SJCRH30 (cell line): ENCODE measurements at regions not wholly inside any gene's neighbourhood (a gene's known extent, or its start where the extent isn't known, plus 50 kb on each side); places are given as distances from the start of the nearest gene placed in this dataset.

ENCODE experiments used
- DNase-seq, 2 experiments: peaks; one replicate each; pipeline ENCODE4 v3.0.0-alpha.2; 2015 to 2020
- H3K27ac ChIP-seq: fragments of 250-450 bp; sonication (Bioruptor Pico); 2 replicates; pipeline ENCODE4 v1.5.1; 2020; ENCODE audit warnings: mild to moderate bottlenecking, moderate library complexity
- H3K27me3 ChIP-seq: fragments of 250-450 bp; sonication (Bioruptor Pico); 2 replicates; pipeline ENCODE4 v1.5.1; 2020; ENCODE audit warnings: mild to moderate bottlenecking, moderate library complexity
- H3K36me3 ChIP-seq: fragments of 250-450 bp; sonication (Bioruptor Pico); 2 replicates; pipeline ENCODE4 v1.5.1; 2020; ENCODE audit warnings: mild to moderate bottlenecking, moderate library complexity
- H3K4me1 ChIP-seq: fragments of 250-450 bp; sonication (Bioruptor Pico); 2 replicates; pipeline ENCODE4 v1.5.1; 2020; ENCODE audit warnings: mild to moderate bottlenecking, moderate library complexity
- H3K4me3 ChIP-seq: fragments of 250-450 bp; sonication (Bioruptor Pico); 2 replicates; pipeline ENCODE4 v1.5.1; 2020; ENCODE audit warnings: mild to moderate bottlenecking, moderate library complexity
- H3K9me3 ChIP-seq: fragments of 250-450 bp; sonication (Bioruptor Pico); replicated peaks from 2 replicates; pipeline ENCODE4 v1.5.1; 2020; ENCODE audit warnings: mild to moderate bottlenecking, moderate library complexity

DNA sequence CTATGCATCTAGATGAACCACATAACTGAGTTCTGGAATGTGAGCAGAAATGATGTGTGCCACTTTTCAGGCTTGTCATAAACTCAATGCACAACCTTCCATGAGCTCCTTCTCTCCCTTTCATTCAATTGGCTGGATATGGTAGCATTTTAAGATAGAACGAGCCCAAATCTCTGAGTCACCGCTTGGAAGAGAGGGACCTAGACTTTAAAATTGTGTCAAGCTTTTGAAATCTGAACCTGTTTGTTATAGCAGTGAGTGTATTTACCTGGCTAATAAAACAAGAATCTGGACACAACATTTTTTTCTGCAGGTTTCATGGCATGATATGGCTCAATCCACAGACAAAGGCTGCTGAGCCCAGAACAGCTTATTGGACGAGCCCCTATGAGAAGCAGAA is 297.8 kb upstream of the SPRED2 start:
- Histone ChIP-seq H3K27me3 (0 out of 2 replicates have a peak, but pooled peaks cover 4% of the 10 kb centered on the region), H3K27ac (no peak overlapping the region), H3K9me3 (no peaks in the 10 kb centered on the region), H3K36me3 (no peaks in the 10 kb centered on the region), H3K4me1 (no peaks in the 10 kb centered on the region), H3K4me3 (no peak overlapping the region)
- no peak for DNase-seq

DNA sequence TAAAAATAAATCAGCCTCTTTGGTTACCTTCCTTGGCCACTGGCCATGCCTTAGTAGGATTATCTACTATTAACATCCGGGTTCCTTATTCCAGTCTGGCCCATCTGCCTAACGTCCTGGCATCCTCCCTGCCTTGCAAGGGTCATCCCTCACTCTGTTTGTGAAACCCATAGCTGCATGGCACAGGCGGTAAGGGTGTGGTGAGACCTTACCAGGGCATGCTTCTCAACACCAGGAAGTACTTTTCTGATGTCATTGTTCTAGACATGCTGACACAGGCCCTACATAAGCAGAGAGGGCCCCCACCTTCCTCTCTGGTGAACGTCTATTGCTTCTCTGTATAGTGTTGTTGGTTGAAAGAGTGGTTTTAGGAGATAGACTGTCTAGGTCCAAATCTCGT is 296.8 kb upstream of the SPRED2 start:
- no peaks in the 10 kb centered on the region for H3K36me3 ChIP-seq
- no peak overlapping the region for H3K4me3 ChIP-seq
- DNase-seq: no peak
- no peaks in the 10 kb centered on the region for H3K4me1 ChIP-seq
- no peaks in the 10 kb centered on the region for H3K9me3 ChIP-seq
- 0 out of 2 replicates have a peak, but pooled peaks cover 4% of the 10 kb centered on the region for H3K27me3 ChIP-seq
- no peak overlapping the region for H3K27ac ChIP-seq

DNA sequence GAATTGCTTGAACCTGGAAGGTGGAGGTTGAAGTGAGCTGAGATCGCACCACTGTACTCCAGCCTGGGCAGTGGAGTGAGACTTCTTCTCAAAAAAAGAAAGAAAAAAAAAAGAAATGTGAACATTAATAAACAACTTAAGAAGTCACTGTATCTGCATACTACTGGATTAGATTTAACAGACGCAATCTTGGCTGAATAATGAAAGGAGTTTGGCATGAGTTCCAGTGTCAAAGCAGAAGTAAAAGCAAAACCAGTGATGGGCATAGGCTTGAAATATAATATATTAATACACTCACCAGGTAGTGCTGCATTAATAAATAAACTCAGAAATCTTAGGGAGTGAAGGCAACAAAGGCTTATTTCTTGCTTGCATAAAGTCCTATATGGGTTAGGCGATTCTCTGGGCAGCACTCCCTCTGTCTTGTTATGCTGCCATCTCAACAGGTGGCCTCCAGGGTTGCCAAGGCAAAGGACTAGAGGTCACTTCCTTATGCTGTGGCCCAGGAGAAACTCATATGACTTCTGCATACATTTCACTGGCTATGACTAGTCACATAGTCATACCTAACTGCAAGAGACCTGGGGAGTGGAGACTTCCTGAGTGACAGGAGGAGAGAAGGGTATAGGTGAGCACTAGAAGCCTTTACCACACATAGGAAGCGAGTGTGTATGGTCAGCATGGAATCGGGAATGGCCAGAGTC is 296.2 kb upstream of the SPRED2 start:
- Histone ChIP-seq H3K27me3 (0 out of 2 replicates have a peak, but pooled peaks cover 4% of the 10 kb centered on the region), H3K4me1 (no peaks in the 10 kb centered on the region), H3K27ac (no peak overlapping the region)

DNA sequence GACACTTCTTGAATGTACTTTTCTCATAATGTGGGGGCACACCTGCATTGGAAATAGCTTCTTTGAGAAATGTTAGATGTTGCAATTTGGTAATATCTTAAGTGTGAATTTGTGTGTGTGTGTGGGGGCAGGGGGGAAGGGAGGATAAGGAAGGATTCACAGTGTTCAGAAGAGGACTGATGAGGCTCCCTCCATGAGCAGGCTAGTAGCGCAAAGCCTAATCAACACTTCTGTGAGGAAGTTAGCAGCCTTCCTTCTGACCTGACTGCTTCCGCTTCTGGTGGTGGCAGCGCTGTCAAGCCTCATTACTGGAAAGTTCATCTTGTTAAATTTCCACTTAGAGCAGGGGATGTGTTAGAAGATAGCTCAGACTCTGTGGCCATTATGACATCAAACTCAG is 295.4 kb upstream of the SPRED2 start:
- H3K4me3 ChIP-seq: no peak overlapping the region
- no peaks in the 10 kb centered on the region for H3K4me1 ChIP-seq
- H3K36me3 ChIP-seq: no peaks in the 10 kb centered on the region
- H3K27ac ChIP-seq: no peak overlapping the region
- no peak for DNase-seq
- 0 out of 2 replicates have a peak, but pooled peaks cover 4% of the 10 kb centered on the region for H3K27me3 ChIP-seq
- no peaks in the 10 kb centered on the region for H3K9me3 ChIP-seq

More for the DNA sequence above, 296.2 kb upstream of the SPRED2 start:
- Histone ChIP-seq H3K36me3 (no peaks in the 10 kb centered on the region), H3K9me3 (no peaks in the 10 kb centered on the region), H3K4me3 (no peak overlapping the region)
- no peak for DNase-seq

DNA sequence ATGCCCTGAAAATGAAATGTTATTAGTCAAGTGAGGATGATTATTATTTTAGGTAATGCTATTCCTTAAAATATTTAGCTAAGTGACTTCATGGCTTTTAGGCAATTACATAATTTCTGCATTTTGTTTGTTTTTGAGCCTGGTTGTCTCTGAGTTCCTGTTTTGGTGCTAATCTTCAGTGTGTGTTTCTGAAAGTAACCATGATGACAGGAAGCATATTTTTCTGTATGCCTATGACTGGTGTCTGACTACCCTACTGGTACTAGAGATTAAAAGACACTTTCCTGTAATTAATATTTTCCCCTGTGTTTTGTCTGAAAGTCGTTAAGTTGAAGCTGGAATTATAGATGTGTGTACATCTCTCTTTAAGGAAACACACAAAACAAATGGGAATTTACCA is 295.0 kb upstream of the SPRED2 start:
- no peak overlapping the region for H3K27ac ChIP-seq
- no peaks in the 10 kb centered on the region for H3K4me1 ChIP-seq
- no peaks in the 10 kb centered on the region for H3K36me3 ChIP-seq
- no peak for DNase-seq
- H3K27me3 ChIP-seq: no peaks in the 10 kb centered on the region
- H3K4me3 ChIP-seq: no peak overlapping the region
- H3K9me3 ChIP-seq: no peaks in the 10 kb centered on the region

GRCh38 chr2:65724752-65725151 is 292.4 kb upstream of the SPRED2 start:
- Histone ChIP-seq H3K4me1 (no peaks in the 10 kb centered on the region), H3K27ac (no peak overlapping the region), H3K27me3 (no peaks in the 10 kb centered on the region), H3K4me3 (no peak overlapping the region), H3K9me3 (no peaks in the 10 kb centered on the region), H3K36me3 (no peaks in the 10 kb centered on the region)
- DNase-seq: no peak

DNA sequence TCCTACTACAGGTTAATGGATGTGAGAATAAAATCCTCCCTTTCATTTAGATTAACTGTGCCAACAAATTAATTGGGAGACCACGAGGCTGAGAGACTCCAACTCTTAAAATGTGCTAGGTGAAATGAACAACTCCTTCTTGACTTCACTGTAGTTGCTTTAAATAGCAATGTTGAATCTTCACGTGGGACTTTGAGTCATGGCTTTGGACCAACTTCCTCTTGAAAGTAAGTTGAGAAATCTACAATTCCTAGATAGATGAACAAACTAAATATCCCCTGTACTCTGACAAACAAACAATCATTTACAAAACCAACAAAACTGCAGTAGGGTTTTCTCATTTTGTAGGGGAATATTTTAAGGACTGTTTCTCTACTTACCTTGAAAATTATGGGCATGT is 291.9 kb upstream of the SPRED2 start:
- Histone ChIP-seq H3K4me3 (no peak overlapping the region), H3K9me3 (no peaks in the 10 kb centered on the region), H3K27me3 (no peaks in the 10 kb centered on the region), H3K27ac (no peak overlapping the region), H3K36me3 (no peaks in the 10 kb centered on the region), H3K4me1 (no peaks in the 10 kb centered on the region)
- DNase-seq: no peak

- DNase-seq: peak in 1 of 2 experiments; percentile 33
- no peak overlapping the region for H3K4me3 ChIP-seq
- no peaks in the 10 kb centered on the region for H3K36me3 ChIP-seq
- no peak overlapping the region for H3K27ac ChIP-seq
- H3K9me3 ChIP-seq: no peaks in the 10 kb centered on the region
- H3K27me3 ChIP-seq: no peaks in the 10 kb centered on the region
- H3K4me1 ChIP-seq: no peaks in the 10 kb centered on the region
Observed at GRCh38 chr2:65722028-65722778, 289.8 kb upstream of the SPRED2 start.

DNA sequence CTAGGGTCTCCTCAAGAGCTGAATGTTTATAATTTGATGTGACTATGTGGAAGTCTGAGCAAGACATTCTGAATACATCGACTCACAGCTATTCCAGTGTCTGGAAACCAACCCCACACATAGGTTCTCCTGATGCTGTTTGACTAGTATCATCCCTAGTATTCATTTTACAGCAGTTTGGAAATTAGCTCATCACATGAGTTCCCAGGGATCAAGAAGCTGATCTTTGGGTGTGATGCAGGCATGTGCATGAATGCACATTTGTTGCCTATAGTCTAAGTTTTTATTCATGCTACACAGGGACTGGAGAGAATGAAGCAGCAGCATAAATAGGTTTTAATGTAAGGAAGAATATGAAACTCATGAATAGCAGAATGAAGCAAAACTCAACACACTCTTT is 284.3 kb upstream of the SPRED2 start:
- H3K4me1 ChIP-seq: no peaks in the 10 kb centered on the region
- H3K36me3 ChIP-seq: no peaks in the 10 kb centered on the region
- H3K9me3 ChIP-seq: no peaks in the 10 kb centered on the region
- H3K27me3 ChIP-seq: peaks cover 3% of the 10 kb centered on the region; the same call in 1 of the 2 replicates
- no peak overlapping the region for H3K27ac ChIP-seq
- no peak overlapping the region for H3K4me3 ChIP-seq
- DNase-seq: no peak

- DNase-seq: no peak
- peaks cover 3% of the 10 kb centered on the region; the same call in 1 of the 2 replicates for H3K27me3 ChIP-seq
- H3K4me1 ChIP-seq: no peaks in the 10 kb centered on the region
- no peaks in the 10 kb centered on the region for H3K9me3 ChIP-seq
- no peak overlapping the region for H3K27ac ChIP-seq
- no peaks in the 10 kb centered on the region for H3K36me3 ChIP-seq
- no peak overlapping the region for H3K4me3 ChIP-seq
Observed at GRCh38 chr2:65715323-65715722, 282.9 kb upstream of the SPRED2 start.

DNA sequence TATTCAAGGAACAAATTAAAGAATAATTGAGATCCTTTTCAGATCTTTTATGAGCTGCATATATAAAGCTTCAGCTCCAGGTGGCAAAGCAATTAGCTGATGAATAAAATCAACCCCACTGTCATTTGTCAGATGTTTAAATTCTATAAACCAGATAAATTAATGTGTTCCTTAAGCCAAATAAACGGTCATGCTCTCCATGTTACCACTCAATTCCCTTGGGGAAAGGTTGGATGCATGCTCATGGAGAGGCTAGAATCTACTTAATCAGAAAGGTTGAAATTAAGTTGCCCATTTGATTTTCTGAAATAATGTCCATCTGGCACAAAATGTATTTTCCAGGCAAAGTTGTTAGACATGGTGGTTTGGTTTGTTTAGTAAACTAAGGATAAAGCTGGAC is 282.5 kb upstream of the SPRED2 start:
- DNase-seq: no peak
- H3K9me3 ChIP-seq: no peaks in the 10 kb centered on the region
- H3K27ac ChIP-seq: no peak overlapping the region
- H3K27me3 ChIP-seq: peaks cover 3% of the 10 kb centered on the region; the same call in 1 of the 2 replicates
- H3K4me3 ChIP-seq: no peak overlapping the region
- H3K4me1 ChIP-seq: no peaks in the 10 kb centered on the region
- H3K36me3 ChIP-seq: no peaks in the 10 kb centered on the region

DNA sequence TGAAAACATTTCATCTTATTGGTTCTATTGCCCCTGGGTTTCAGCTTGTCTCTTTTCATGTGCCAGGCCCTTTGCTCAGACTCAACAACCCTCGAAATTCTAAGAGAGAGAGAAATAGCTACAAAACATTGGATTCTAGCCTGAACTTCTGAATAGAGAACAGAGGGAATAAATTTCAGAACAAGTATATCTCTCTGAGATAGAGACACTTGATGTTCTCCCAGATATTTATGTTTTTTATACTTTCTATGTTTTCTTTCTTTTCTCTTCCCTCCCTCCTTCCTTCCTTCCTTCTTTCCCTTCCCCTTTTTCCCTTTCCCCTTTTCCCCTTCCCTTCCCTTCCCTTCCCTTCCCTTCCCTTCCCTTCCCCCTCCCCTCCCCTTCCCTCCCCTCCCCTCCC is 279.5 kb upstream of the SPRED2 start:
- Histone ChIP-seq H3K36me3 (no peaks in the 10 kb centered on the region), H3K27ac (no peak overlapping the region), H3K27me3 (peaks cover 3% of the 10 kb centered on the region; the same call in 1 of the 2 replicates), H3K4me1 (no peaks in the 10 kb centered on the region), H3K4me3 (no peak overlapping the region), H3K9me3 (no peaks in the 10 kb centered on the region)
- DNase-seq: no peak

DNA sequence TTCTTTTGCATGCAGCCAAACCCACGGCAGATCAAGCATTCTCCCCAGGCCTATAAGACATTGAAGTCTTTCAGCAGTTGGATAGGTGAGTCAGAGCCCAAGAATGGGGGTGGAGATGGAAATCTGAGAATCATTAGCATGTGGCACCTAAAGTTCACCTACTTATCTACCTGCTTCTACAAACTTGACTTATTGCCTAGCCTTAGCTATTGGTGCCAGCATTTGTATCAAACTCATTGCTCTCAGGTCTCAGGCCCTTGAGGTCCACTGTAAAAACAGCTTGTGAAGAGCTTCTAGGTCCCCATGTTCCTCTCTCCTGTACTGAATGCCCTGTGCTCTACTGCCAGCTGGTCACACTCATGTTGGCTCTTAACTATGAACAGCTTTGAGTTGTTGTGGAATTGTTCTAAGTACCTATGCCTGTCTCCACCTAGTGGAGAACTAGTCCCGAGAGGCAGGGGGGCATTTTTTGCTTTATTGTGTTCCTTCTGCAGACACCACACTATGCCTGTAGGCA is 278.4 kb upstream of the SPRED2 start:
- H3K27me3 ChIP-seq: 0 out of 2 replicates have a peak, but pooled peaks cover 3% of the 10 kb centered on the region
- H3K4me3 ChIP-seq: no peak overlapping the region
- no peaks in the 10 kb centered on the region for H3K4me1 ChIP-seq
- peak in 1 of 2 experiments; percentile 15 for DNase-seq
- H3K36me3 ChIP-seq: no peaks in the 10 kb centered on the region
- no peaks in the 10 kb centered on the region for H3K9me3 ChIP-seq
- no peak overlapping the region for H3K27ac ChIP-seq

- no peak for DNase-seq
- Histone ChIP-seq H3K4me1 (no peaks in the 10 kb centered on the region), H3K4me3 (no peak overlapping the region), H3K36me3 (no peaks in the 10 kb centered on the region), H3K27me3 (0 out of 2 replicates have a peak, but pooled peaks cover 3% of the 10 kb centered on the region), H3K27ac (no peak overlapping the region), H3K9me3 (no peaks in the 10 kb centered on the region)
Observed at GRCh38 chr2:65710356-65710755, 278.0 kb upstream of the SPRED2 start.

- no peak for DNase-seq
- no peak overlapping the region for H3K4me3 ChIP-seq
Observed at GRCh38 chr2:65708086-65708485, 275.7 kb upstream of the SPRED2 start.

More at GRCh38 chr2:65708086-65708485, 275.7 kb upstream of the SPRED2 start:
- Histone ChIP-seq H3K27me3 (no peaks in the 10 kb centered on the region), H3K36me3 (no peaks in the 10 kb centered on the region), H3K27ac (no peak overlapping the region), H3K4me1 (no peaks in the 10 kb centered on the region), H3K9me3 (no peaks in the 10 kb centered on the region)
